ENCODE measurements at regions not wholly inside any gene's neighbourhood (a gene's known extent, or its start where the extent isn't known, plus 50 kb on each side); places are given as distances from the start of the nearest gene placed in this dataset.

DNA sequence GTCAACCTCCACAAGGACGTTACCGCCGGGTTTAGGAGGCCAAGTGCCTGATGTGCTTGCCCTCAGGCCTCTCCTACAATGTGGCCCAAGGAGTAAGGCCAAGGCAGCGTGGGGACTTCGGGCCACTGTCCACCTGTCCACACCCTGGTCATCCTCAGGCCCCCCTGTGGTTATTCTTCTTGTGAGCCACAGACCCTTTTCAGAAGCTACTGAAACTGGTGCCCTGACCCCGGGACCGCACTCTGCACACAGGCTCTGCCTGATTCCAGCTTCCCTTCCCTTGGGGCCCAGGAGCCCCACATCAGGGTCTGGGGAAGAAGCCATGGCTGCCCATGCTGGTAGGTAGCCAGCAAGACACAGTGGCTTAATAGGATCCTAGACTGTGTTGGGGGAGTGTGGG lies 128.8 kb downstream of the OLFM1 start:
- TF ChIP-seq, protein P1, sequence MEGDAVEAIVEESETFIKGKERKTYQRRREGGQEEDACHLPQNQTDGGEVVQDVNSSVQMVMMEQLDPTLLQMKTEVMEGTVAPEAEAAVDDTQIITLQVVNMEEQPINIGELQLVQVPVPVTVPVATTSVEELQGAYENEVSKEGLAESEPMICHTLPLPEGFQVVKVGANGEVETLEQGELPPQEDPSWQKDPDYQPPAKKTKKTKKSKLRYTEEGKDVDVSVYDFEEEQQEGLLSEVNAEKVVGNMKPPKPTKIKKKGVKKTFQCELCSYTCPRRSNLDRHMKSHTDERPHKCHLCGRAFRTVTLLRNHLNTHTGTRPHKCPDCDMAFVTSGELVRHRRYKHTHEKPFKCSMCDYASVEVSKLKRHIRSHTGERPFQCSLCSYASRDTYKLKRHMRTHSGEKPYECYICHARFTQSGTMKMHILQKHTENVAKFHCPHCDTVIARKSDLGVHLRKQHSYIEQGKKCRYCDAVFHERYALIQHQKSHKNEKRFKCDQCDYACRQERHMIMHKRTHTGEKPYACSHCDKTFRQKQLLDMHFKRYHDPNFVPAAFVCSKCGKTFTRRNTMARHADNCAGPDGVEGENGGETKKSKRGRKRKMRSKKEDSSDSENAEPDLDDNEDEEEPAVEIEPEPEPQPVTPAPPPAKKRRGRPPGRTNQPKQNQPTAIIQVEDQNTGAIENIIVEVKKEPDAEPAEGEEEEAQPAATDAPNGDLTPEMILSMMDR (IDR thresholded peaks at IDR 0.05) = no peak
- TF ChIP-seq POLR2A (IDR thresholded peaks at IDR 0.05) = no peak
